Esophagus (tissue), 2 donors: ENCODE measurements at regions not wholly inside any gene's neighbourhood (a gene's known extent, or its start where the extent isn't known, plus 50 kb on each side); places are given as distances from the start of the nearest gene placed in this dataset.

ENCODE experiments used
- H3K27ac ChIP-seq, 2 donors: one replicate each; pipeline ENCODE4 v1.5.1; 2013; ENCODE audit warnings: low read depth in 2 of 2, mild to moderate bottlenecking in 2 of 2, inconsistent platforms in 1 of 2, low read length in 1 of 2, moderate library complexity in 1 of 2
- H3K27me3 ChIP-seq, 2 donors: one replicate each; pipeline ENCODE4 v1.6.1; 2013; ENCODE audit warnings: low read length in 2 of 2, control low read depth in 1 of 2, mild to moderate bottlenecking in 1 of 2; ENCODE audit not compliant: insufficient read depth in 2 of 2, control insufficient read depth in 1 of 2
- H3K36me3 ChIP-seq, 2 donors: one replicate each; pipeline ENCODE4 v1.6.1; 2013; ENCODE audit warnings: low read length in 1 of 2; ENCODE audit not compliant: control insufficient read depth in 2 of 2, insufficient read depth in 2 of 2
- H3K4me1 ChIP-seq, 2 donors: one replicate each; pipeline ENCODE4 v1.6.1; 2013; ENCODE audit warnings: low read length in 1 of 2; ENCODE audit not compliant: control insufficient read depth in 2 of 2, insufficient read depth in 2 of 2
- H3K4me3 ChIP-seq, 2 donors: one replicate each; pipeline ENCODE4 v1.5.1; 2013; ENCODE audit warnings: low read length in 2 of 2, mild to moderate bottlenecking in 2 of 2, low read depth in 1 of 2, moderate library complexity in 1 of 2
- H3K9me3 ChIP-seq, 2 donors: one replicate each; pipeline ENCODE4 v1.6.1; 2013; ENCODE audit warnings: mild to moderate bottlenecking in 2 of 2, low read depth in 1 of 2, low read length in 1 of 2, moderate library complexity in 1 of 2; ENCODE audit not compliant: control insufficient read depth in 2 of 2, insufficient read depth in 1 of 2
- WGBS, 2 donors: extraction: QIAGEN DNeasy Blood & Tissue Kit; methylation state at CpG; one replicate each; pipeline ENCODE4 v1.1.7; 2013; 5-methylcytosine and 5-hydroxymethylcytosine counted together
- donor health status: healthy with polysubstance abuse.
- donor health status: Bipolar disorder and iron deficiency.

- no peaks in the 10 kb centered on the region for H3K36me3 ChIP-seq
- no peaks in the 10 kb centered on the region for H3K9me3 ChIP-seq
- no peaks in the 10 kb centered on the region for H3K27me3 ChIP-seq
- H3K4me3 ChIP-seq, result no peak overlapping the region
- no peak overlapping the region for H3K27ac ChIP-seq
- H3K4me1 ChIP-seq, result no peaks in the 10 kb centered on the region
- WGBS, 2 donors, result 77 to 80% methylated on average over 4 of the region's 4 CpGs
Observed at GRCh38 chr5:58268268-58268667, 191.6 kb downstream of the PLK2 start.

GRCh38 chr5:58266402-58266801 lies 193.5 kb downstream of the PLK2 start:
- no peaks in the 10 kb centered on the region for H3K27me3 ChIP-seq
- H3K4me3 ChIP-seq, result no peak overlapping the region
- no peak overlapping the region for H3K27ac ChIP-seq
- H3K36me3 ChIP-seq, result no peaks in the 10 kb centered on the region
- no peaks in the 10 kb centered on the region for H3K9me3 ChIP-seq
- no peaks in the 10 kb centered on the region for H3K4me1 ChIP-seq

GRCh38 chr5:58265246-58265930 lies 194.5 kb downstream of the PLK2 start:
- Histone ChIP-seq H3K27ac (no peak overlapping the region), H3K4me3 (no peak overlapping the region), H3K27me3 (no peaks in the 10 kb centered on the region), H3K4me1 (no peaks in the 10 kb centered on the region), H3K9me3 (no peaks in the 10 kb centered on the region), H3K36me3 (no peaks in the 10 kb centered on the region)
- 88 to 93% methylated on average over 4 of the region's 4 CpGs for WGBS, 2 donors

DNA sequence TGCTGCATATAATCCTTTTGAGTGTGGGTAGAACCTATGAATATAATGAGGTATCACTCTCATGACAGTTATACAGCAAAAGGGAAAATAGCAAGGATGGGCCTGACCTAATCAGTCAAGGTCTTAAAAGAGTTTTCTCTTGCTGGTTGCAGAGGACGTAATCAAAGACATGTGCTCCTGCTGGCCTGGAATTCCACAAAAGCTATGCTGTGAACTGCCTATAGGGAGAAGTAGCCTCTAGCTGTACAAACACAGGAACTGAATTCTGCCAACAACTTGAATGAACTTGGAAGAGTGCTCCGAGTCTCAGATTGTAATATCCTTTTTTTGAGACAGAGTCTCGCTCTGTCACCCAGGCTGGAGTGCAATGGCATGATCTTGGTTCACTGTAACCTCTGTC lies 195.6 kb downstream of the PLK2 start:
- no peaks in the 10 kb centered on the region for H3K27me3 ChIP-seq
- no peaks in the 10 kb centered on the region for H3K9me3 ChIP-seq
- 64 to 70% methylated on average over 3 of the region's 3 CpGs for WGBS, 2 donors
- H3K4me3 ChIP-seq, result no peak overlapping the region
- no peak overlapping the region for H3K27ac ChIP-seq
- H3K36me3 ChIP-seq, result no peaks in the 10 kb centered on the region
- no peaks in the 10 kb centered on the region for H3K4me1 ChIP-seq

GRCh38 chr5:58263296-58263695 lies 196.6 kb downstream of the PLK2 start:
- no peaks in the 10 kb centered on the region for H3K27me3 ChIP-seq

GRCh38 chr5:58262226-58262625 lies 197.7 kb downstream of the PLK2 start:
- no peak overlapping the region for H3K4me3 ChIP-seq
- no peaks in the 10 kb centered on the region for H3K4me1 ChIP-seq
- WGBS, 2 donors, result 74 to 76% methylated on average over 1 of the region's 1 CpG
- no peak overlapping the region for H3K27ac ChIP-seq
- H3K9me3 ChIP-seq, result no peaks in the 10 kb centered on the region
- no peaks in the 10 kb centered on the region for H3K27me3 ChIP-seq
- H3K36me3 ChIP-seq, result no peaks in the 10 kb centered on the region

More at GRCh38 chr5:58263296-58263695, 196.6 kb downstream of the PLK2 start:
- 97 to 100% methylated on average over 1 of the region's 1 CpG for WGBS, 2 donors
- Histone ChIP-seq H3K9me3 (no peaks in the 10 kb centered on the region), H3K4me3 (no peak overlapping the region), H3K36me3 (no peaks in the 10 kb centered on the region), H3K27ac (no peak overlapping the region), H3K4me1 (no peaks in the 10 kb centered on the region)

DNA sequence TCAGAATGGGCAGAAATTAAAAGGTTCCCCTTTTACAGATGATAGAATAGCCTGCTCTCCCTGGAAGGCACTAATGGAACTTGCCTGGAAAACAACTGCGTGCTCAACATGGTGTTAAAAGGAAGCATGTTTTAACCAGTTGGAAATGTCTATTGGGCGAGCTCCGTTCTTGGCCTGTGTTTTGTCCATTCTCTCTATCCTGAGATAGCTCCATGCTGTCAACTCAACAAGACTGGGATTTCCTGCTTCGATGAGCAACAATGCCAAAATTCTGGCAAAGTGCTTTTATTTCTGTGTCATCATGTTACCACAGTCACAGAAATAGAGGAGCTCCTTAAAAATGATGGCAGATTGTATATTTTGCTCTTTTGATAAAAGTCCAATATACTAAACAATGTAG lies 198.3 kb downstream of the PLK2 start:
- 26 to 44% methylated on average over 4 of the region's 4 CpGs for WGBS, 2 donors
- no peaks in the 10 kb centered on the region for H3K9me3 ChIP-seq
- no peaks in the 10 kb centered on the region for H3K27me3 ChIP-seq
- no peaks in the 10 kb centered on the region for H3K4me1 ChIP-seq
- H3K4me3 ChIP-seq, result no peak overlapping the region
- H3K27ac ChIP-seq, result no peak overlapping the region
- no peaks in the 10 kb centered on the region for H3K36me3 ChIP-seq

DNA sequence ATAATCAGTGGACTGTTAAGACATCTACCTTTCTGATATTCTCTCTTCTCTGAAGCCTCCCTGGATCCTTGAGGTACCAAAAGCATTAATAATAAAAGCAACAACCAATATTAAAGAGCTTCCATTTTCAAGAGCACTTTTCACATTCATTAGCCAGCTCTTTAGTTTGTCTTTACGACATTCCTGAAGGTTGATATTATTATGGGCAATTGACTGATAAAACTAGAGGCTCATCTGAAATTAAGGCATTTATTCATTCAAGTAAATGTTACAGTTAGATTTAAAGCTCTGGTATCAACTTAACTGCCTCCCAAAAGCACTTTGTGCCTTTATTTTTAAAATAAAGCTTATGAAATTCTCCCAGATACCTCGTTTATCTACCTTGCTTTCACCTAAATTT lies 199.6 kb downstream of the PLK2 start:
- no peaks in the 10 kb centered on the region for H3K9me3 ChIP-seq
- H3K4me3 ChIP-seq, result no peak overlapping the region
- no peaks in the 10 kb centered on the region for H3K36me3 ChIP-seq
- no peaks in the 10 kb centered on the region for H3K4me1 ChIP-seq
- no peaks in the 10 kb centered on the region for H3K27me3 ChIP-seq
- H3K27ac ChIP-seq, result no peak overlapping the region
- 76 to 83% methylated on average over 2 of the region's 2 CpGs for WGBS, 2 donors

DNA sequence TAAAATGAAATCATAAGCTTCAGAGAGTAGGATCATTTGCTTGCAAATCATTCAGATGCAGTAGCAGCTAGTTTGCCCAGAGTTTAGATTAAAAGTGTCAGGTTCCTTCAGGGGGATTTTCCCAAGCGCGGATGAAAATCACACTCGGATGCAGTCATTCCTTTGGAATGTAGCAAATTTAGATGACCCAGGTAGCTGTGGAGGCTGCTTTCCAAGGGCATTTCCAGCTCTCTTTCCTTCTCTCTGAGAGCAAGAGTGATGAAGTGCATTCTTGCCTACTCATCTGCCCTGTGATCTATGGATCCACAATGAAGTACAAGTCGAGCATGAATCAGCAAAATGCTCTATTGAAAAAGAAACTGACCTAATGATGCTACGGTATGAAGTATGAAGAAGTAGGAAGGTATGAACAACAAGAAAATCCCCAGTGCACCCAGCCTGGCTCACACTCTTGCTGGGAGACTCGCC lies 200.2 kb downstream of the PLK2 start:
- H3K4me3 ChIP-seq, result no peak overlapping the region
- H3K4me1 ChIP-seq, result no peaks in the 10 kb centered on the region
- no peaks in the 10 kb centered on the region for H3K27me3 ChIP-seq
- no peaks in the 10 kb centered on the region for H3K36me3 ChIP-seq
- WGBS, 2 donors, result 31 to 47% methylated on average over 6 of the region's 6 CpGs
- no peaks in the 10 kb centered on the region for H3K9me3 ChIP-seq
- no peak overlapping the region for H3K27ac ChIP-seq

- no peak overlapping the region for H3K4me3 ChIP-seq
- no peak overlapping the region for H3K27ac ChIP-seq
- H3K4me1 ChIP-seq, result no peaks in the 10 kb centered on the region
Observed at GRCh38 chr5:58258984-58259684, 200.8 kb downstream of the PLK2 start.

More at GRCh38 chr5:58258984-58259684, 200.8 kb downstream of the PLK2 start:
- Histone ChIP-seq H3K9me3 (no peaks in the 10 kb centered on the region), H3K27me3 (no peaks in the 10 kb centered on the region), H3K36me3 (no peaks in the 10 kb centered on the region)
